ENCODE measurements at regions not wholly inside any gene's neighbourhood (a gene's known extent, or its start where the extent isn't known, plus 50 kb on each side); places are given as distances from the start of the nearest gene placed in this dataset.

DNA sequence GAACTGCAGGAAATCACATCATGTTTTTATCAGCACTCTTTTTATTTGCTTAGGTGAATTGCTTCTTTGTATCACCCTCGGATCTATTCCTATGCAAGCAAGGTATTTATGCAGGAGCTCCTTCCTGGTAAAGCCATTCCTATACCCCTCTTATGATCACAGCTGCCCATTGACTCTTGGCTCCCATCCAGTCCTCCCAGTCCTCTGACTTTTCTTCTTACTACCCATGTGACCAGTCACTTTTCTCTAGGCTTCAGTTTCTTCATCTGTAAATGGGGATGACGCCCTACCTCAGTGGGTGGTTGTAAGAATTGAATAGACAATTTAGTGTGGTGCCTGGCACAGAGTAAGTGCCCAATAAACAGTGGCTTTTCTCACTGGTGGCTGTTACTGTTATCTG is 144.9 kb downstream of the FHIP1A start:
- no peak overlapping the region for H3K4me3 ChIP-seq
- TF ChIP-seq POLR2AphosphoS5 (IDR thresholded peaks at IDR 0.05; ENCODE audit: insufficient read depth in 1 of 2, low read depth in 1 of 2) (no peak), POLR2A (IDR thresholded peaks at IDR 0.05) (no peak)
- TF ChIP-seq, protein P1, sequence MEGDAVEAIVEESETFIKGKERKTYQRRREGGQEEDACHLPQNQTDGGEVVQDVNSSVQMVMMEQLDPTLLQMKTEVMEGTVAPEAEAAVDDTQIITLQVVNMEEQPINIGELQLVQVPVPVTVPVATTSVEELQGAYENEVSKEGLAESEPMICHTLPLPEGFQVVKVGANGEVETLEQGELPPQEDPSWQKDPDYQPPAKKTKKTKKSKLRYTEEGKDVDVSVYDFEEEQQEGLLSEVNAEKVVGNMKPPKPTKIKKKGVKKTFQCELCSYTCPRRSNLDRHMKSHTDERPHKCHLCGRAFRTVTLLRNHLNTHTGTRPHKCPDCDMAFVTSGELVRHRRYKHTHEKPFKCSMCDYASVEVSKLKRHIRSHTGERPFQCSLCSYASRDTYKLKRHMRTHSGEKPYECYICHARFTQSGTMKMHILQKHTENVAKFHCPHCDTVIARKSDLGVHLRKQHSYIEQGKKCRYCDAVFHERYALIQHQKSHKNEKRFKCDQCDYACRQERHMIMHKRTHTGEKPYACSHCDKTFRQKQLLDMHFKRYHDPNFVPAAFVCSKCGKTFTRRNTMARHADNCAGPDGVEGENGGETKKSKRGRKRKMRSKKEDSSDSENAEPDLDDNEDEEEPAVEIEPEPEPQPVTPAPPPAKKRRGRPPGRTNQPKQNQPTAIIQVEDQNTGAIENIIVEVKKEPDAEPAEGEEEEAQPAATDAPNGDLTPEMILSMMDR (IDR thresholded peaks at IDR 0.05): no peak
- no peak overlapping the region for H3K27ac ChIP-seq
- no peaks in the 10 kb centered on the region for H3K9me3 ChIP-seq
- DNase-seq (ENCODE audit: extremely low spot score in 2 of 2): no peak
- intact Hi-C loops (cut with DNase I): no loop called here
- no peaks in the 10 kb centered on the region for H3K36me3 ChIP-seq
- H3K4me1 ChIP-seq: no peaks in the 10 kb centered on the region
- H3K27me3 ChIP-seq: no peaks in the 10 kb centered on the region

DNA sequence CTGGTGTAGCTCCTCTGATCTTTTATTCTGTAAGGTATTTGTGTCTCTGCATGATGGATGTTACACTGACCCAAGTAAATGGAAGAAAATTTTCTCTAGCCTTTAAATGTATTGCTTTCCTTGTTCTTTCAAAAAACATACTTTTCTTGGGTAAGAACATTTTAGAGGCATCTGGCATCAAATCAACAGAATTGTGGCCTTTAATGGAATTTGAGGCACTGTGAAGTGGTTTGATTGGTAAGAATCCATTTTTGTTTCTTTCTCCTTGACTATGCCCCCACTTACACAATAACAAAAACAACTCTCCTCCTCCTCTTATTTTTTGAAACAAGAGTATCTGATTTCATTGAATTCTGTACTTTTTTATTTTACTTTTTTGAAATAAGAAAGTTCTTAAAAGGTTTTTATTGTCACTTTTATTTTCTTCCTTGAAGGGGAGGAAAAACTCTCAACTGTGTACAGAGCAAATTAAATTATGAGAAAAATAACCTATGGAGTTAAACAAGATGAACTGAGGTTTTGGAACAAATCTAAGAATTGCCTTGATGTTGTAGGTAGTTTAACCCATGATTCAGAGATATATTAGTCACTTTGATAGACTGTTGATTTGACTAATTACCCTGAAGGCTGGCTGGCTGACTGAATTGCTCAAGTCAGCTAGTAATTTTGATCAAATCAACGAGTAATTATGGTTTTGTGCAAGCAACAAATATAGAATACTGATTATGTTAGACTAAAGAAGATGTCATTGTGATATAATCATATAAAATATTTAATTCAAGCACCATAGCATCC is 146.4 kb downstream of the FHIP1A start:
- H3K36me3 ChIP-seq: no peaks in the 10 kb centered on the region
- no peaks in the 10 kb centered on the region for H3K9me3 ChIP-seq
- no peak overlapping the region for H3K27ac ChIP-seq
- H3K4me1 ChIP-seq: no peaks in the 10 kb centered on the region
- no peaks in the 10 kb centered on the region for H3K27me3 ChIP-seq
- TF ChIP-seq POLR2AphosphoS5 (IDR thresholded peaks at IDR 0.05; ENCODE audit: insufficient read depth in 1 of 2, low read depth in 1 of 2) (no peak), POLR2A (IDR thresholded peaks at IDR 0.05) (no peak)
- TF ChIP-seq, protein P1 (IDR thresholded peaks at IDR 0.05): no peak
- H3K4me3 ChIP-seq: no peak overlapping the region
- DNase-seq (ENCODE audit: extremely low spot score in 2 of 2): no peak
- intact Hi-C loops (cut with DNase I): no loop called here

DNA sequence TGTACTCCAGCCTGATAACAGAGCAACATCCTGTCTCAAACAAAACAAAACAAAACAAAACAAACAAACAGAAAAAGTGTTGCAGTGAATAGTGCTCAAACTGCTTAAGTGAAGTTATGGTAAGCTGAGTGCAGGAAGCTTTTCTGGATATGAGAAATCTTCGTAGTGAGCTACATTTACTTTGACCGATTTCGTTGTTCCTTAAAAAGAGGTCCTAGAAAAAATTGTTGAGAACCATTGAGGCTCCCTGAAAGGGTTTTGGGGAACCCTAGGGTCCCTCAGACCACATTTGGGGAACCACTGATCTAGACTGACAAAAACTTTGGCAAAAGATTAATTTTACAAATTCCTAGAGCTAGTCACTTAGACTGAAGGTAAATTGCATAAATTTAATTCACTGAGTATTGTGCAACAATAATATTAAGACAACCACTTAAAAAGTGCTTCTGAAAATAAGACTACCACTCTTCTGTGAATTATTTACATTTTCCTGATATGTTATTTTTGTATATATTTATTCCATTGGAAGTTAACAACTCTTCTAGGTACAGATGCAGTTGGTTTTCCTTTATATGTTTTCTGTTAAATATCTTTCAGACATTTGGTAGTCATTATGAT is 149.6 kb downstream of the FHIP1A start:
- Histone ChIP-seq H3K9me3 (no peaks in the 10 kb centered on the region), H3K4me1 (no peaks in the 10 kb centered on the region), H3K36me3 (no peaks in the 10 kb centered on the region), H3K4me3 (no peak overlapping the region), H3K27me3 (no peaks in the 10 kb centered on the region), H3K27ac (no peak overlapping the region)
- no peak for DNase-seq (ENCODE audit: extremely low spot score in 2 of 2)
- no peak for TF ChIP-seq POLR2AphosphoS5 (IDR thresholded peaks at IDR 0.05; ENCODE audit: insufficient read depth in 1 of 2, low read depth in 1 of 2)
- TF ChIP-seq, protein P1 (IDR thresholded peaks at IDR 0.05): no peak
- TF ChIP-seq POLR2A (IDR thresholded peaks at IDR 0.05): no peak
- intact Hi-C loops (cut with DNase I): no loop called here

DNA sequence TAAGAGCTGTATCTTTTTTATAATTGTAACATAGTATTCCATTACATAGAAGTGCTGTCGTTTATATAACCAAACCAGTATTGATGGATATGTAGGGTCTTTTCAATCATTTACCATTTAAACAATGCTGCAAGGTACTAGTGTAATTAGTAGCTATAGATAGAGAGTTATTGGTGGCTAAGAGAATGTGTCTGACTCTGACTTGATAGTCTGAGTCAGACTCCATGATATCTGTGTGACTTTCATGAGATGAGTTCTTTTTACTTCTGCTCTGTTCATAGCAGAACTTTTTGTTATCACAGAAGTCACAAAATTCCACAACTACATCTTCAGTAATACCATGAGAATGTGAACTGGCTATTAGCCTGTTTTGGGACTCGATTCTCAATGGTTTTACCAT is 150.6 kb downstream of the FHIP1A start:
- no peaks in the 10 kb centered on the region for H3K9me3 ChIP-seq
- H3K4me3 ChIP-seq: no peak overlapping the region
- DNase-seq (ENCODE audit: extremely low spot score in 2 of 2): no peak
- intact Hi-C loops (cut with DNase I): no loop called here
- no peak overlapping the region for H3K27ac ChIP-seq
- no peaks in the 10 kb centered on the region for H3K36me3 ChIP-seq
- H3K27me3 ChIP-seq: no peaks in the 10 kb centered on the region
- no peaks in the 10 kb centered on the region for H3K4me1 ChIP-seq
- TF ChIP-seq, protein P1 (IDR thresholded peaks at IDR 0.05): no peak
- TF ChIP-seq POLR2AphosphoS5 (IDR thresholded peaks at IDR 0.05; ENCODE audit: insufficient read depth in 1 of 2, low read depth in 1 of 2): no peak
- TF ChIP-seq POLR2A (IDR thresholded peaks at IDR 0.05): no peak
